ENCODE measurements at regions not wholly inside any gene's neighbourhood (a gene's known extent, or its start where the extent isn't known, plus 50 kb on each side); places are given as distances from the start of the nearest gene placed in this dataset.
A peak's percentile ranks its signal among the peaks of the same experiment; 100 is the strongest.

- H3K4me3 ChIP-seq: no peak overlapping the region
- no peaks in the 10 kb centered on the region for H3K27me3 ChIP-seq
These were observed 54.0 kb upstream of the STMND1 start for GRCh38 chr6:17047889-17048288.

GRCh38 chr6:17045581-17046322 lies 56.1 kb upstream of the STMND1 start:
- no peaks in the 10 kb centered on the region for H3K9me3 ChIP-seq
- H3K27me3 ChIP-seq: no peaks in the 10 kb centered on the region
- intact Hi-C loops (cut with DNase I; ENCODE audit: low total_unique reads): no loop called here
- H3K36me3 ChIP-seq: no peaks in the 10 kb centered on the region
- TF ChIP-seq CTCF (IDR thresholded peaks at IDR 0.05): no peak
- no peak for TF ChIP-seq POLR2A (IDR thresholded peaks at IDR 0.05)
- no peak overlapping the region for H3K4me3 ChIP-seq
- no peak for DNase-seq
- no peak overlapping the region for H3K27ac ChIP-seq
- no peaks in the 10 kb centered on the region for H3K4me1 ChIP-seq

More at GRCh38 chr6:17047889-17048288, 54.0 kb upstream of the STMND1 start:
- H3K36me3 ChIP-seq: no peaks in the 10 kb centered on the region
- H3K27ac ChIP-seq: no peak overlapping the region
- TF ChIP-seq POLR2A (IDR thresholded peaks at IDR 0.05): no peak
- no peak for TF ChIP-seq CTCF (IDR thresholded peaks at IDR 0.05)
- no peaks in the 10 kb centered on the region for H3K9me3 ChIP-seq
- no peaks in the 10 kb centered on the region for H3K4me1 ChIP-seq
- intact Hi-C loops (cut with DNase I; ENCODE audit: low total_unique reads): no loop called here
- no peak for DNase-seq

GRCh38 chr6:17043148-17043522 lies 58.7 kb upstream of the STMND1 start:
- no peaks in the 10 kb centered on the region for H3K27me3 ChIP-seq
- no peaks in the 10 kb centered on the region for H3K9me3 ChIP-seq
- TF ChIP-seq POLR2A (IDR thresholded peaks at IDR 0.05): no peak
- TF ChIP-seq CTCF (IDR thresholded peaks at IDR 0.05): no peak
- H3K36me3 ChIP-seq: no peaks in the 10 kb centered on the region
- intact Hi-C loops (cut with DNase I; ENCODE audit: low total_unique reads): no loop called here
- H3K4me1 ChIP-seq: no peaks in the 10 kb centered on the region
- no peak for DNase-seq
- peak overlapping the region in 1 of 2 donors; percentile 22 for H3K27ac ChIP-seq
- H3K4me3 ChIP-seq: no peak overlapping the region

GRCh38 chr6:17042422-17043147 lies 59.3 kb upstream of the STMND1 start:
- DNase-seq: no peak
- Histone ChIP-seq H3K27me3 (no peaks in the 10 kb centered on the region), H3K4me3 (no peak overlapping the region), H3K9me3 (no peaks in the 10 kb centered on the region), H3K4me1 (no peaks in the 10 kb centered on the region), H3K36me3 (no peaks in the 10 kb centered on the region), H3K27ac (peak overlapping the region in 1 of 2 donors; percentile 22)
- no peak for TF ChIP-seq POLR2A (IDR thresholded peaks at IDR 0.05)
- TF ChIP-seq CTCF (IDR thresholded peaks at IDR 0.05): peak in 1 of 4 experiments; percentile 39
- intact Hi-C loops (cut with DNase I; ENCODE audit: low total_unique reads): no loop called here

GRCh38 chr6:17039266-17039665 lies 62.6 kb upstream of the STMND1 start:
- DNase-seq: no peak

More at GRCh38 chr6:17039266-17039665, 62.6 kb upstream of the STMND1 start:
- no peaks in the 10 kb centered on the region for H3K9me3 ChIP-seq
- H3K36me3 ChIP-seq: no peaks in the 10 kb centered on the region
- H3K27me3 ChIP-seq: no peaks in the 10 kb centered on the region
- no peak overlapping the region for H3K27ac ChIP-seq
- no peaks in the 10 kb centered on the region for H3K4me1 ChIP-seq
- TF ChIP-seq POLR2A (IDR thresholded peaks at IDR 0.05): no peak
- no peak for TF ChIP-seq CTCF (IDR thresholded peaks at IDR 0.05)
- intact Hi-C loops (cut with DNase I; ENCODE audit: low total_unique reads): no loop called here
- no peak overlapping the region for H3K4me3 ChIP-seq
